ACC112 (cell line): ENCODE measurements at regions not wholly inside any gene's neighbourhood (a gene's known extent, or its start where the extent isn't known, plus 50 kb on each side); places are given as distances from the start of the nearest gene placed in this dataset.
"Not testable (repeated sequence)": the region's sequence is repeated elsewhere in the genome, so short reads cannot be mapped to it uniquely, and the experiment has no call there.

Experiments used
- H2AFZ ChIP-seq: fragments of 200-600 bp; sonication (generic); one replicate; pipeline ENCODE4 v1.6.0; 2017; ENCODE audit warnings: antibody characterized with exemption, low read length; ENCODE audit not compliant: unreplicated experiment
- H3K27ac ChIP-seq: fragments of 200-600 bp; sonication (generic); 2 replicates; pipeline ENCODE4 v1.5.1; 2014; ENCODE audit warnings: low read depth, mild to moderate bottlenecking, antibody characterized with exemption, low read length, moderate library complexity
- H3K27me3 ChIP-seq: fragments of 200-600 bp; sonication (generic); 2 replicates; pipeline ENCODE4 v1.6.1; 2014; ENCODE audit warnings: mild to moderate bottlenecking, antibody characterized with exemption, low read length, moderate library complexity, mixed read lengths; ENCODE audit not compliant: insufficient read depth
- H3K36me3 ChIP-seq: fragments of 200-600 bp; sonication (generic); 2 replicates; pipeline ENCODE4 v1.6.1; 2016; ENCODE audit warnings: mild to moderate bottlenecking, antibody characterized with exemption, low read length, moderate library complexity, mixed read lengths; ENCODE audit not compliant: insufficient read depth
- H3K4me1 ChIP-seq: fragments of 200-600 bp; sonication (generic); one replicate; pipeline ENCODE4 v1.6.1; 2016; ENCODE audit warnings: low read length, mixed read lengths; ENCODE audit not compliant: insufficient read depth, unreplicated experiment, control insufficient read depth
- H3K4me3 ChIP-seq: fragments of 200-600 bp; sonication (generic); 2 replicates; pipeline ENCODE4 v1.5.1; 2014; ENCODE audit warnings: mild to moderate bottlenecking, low read depth, low read length
- H3K79me2 ChIP-seq: fragments of 200-600 bp; sonication (generic); one replicate; pipeline ENCODE4 v1.6.0; 2016; ENCODE audit warnings: low read length; ENCODE audit not compliant: control insufficient read depth, unreplicated experiment, insufficient read depth

GRCh38 chr17:20794532-20794931 lies 215.0 kb downstream of the CDRT15L2 start:
- H3K4me3 ChIP-seq, H3K36me3 ChIP-seq, H2AFZ ChIP-seq, H3K4me1 ChIP-seq, H3K79me2 ChIP-seq, H3K27me3 ChIP-seq, H3K27ac ChIP-seq: not testable (repeated sequence)

- H3K79me2 ChIP-seq: no peaks in the 10 kb centered on the region
- H2AFZ ChIP-seq: no peak overlapping the region
- H3K36me3 ChIP-seq: no peaks in the 10 kb centered on the region
These were observed 217.8 kb downstream of the CDRT15L2 start for GRCh38 chr17:20797292-20797691.

GRCh38 chr17:20800146-20800545 lies 220.6 kb downstream of the CDRT15L2 start:
- no peaks in the 10 kb centered on the region for H3K79me2 ChIP-seq
- no peaks in the 10 kb centered on the region for H3K27me3 ChIP-seq
- no peak overlapping the region for H3K27ac ChIP-seq
- H3K36me3 ChIP-seq: no peaks in the 10 kb centered on the region
- no peak overlapping the region for H2AFZ ChIP-seq
- no peak overlapping the region for H3K4me3 ChIP-seq
- H3K4me1 ChIP-seq: peaks cover 3% of the 10 kb centered on the region

More at GRCh38 chr17:20797292-20797691, 217.8 kb downstream of the CDRT15L2 start:
- Histone ChIP-seq H3K4me3 (no peak overlapping the region), H3K27ac (no peak overlapping the region), H3K4me1 (no peaks in the 10 kb centered on the region), H3K27me3 (no peaks in the 10 kb centered on the region)

- H3K4me3 ChIP-seq: no peak overlapping the region
- H3K27me3 ChIP-seq: no peaks in the 10 kb centered on the region
- H3K79me2 ChIP-seq: no peaks in the 10 kb centered on the region
- no peaks in the 10 kb centered on the region for H3K36me3 ChIP-seq
- no peak overlapping the region for H2AFZ ChIP-seq
- H3K27ac ChIP-seq: no peak overlapping the region
- H3K4me1 ChIP-seq: peaks cover 3% of the 10 kb centered on the region
These were observed 226.2 kb downstream of the CDRT15L2 start for GRCh38 chr17:20805751-20806150.

- not testable (repeated sequence) for H3K4me3 ChIP-seq, H2AFZ ChIP-seq, H3K27ac ChIP-seq, H3K79me2 ChIP-seq, H3K27me3 ChIP-seq, H3K4me1 ChIP-seq, H3K36me3 ChIP-seq
These were observed 228.0 kb downstream of the CDRT15L2 start for GRCh38 chr17:20807566-20807965.

GRCh38 chr17:20815410-20815809 lies 227.4 kb downstream of the USP22 start:
- not testable (repeated sequence) for H3K4me3 ChIP-seq, H3K79me2 ChIP-seq, H3K36me3 ChIP-seq, H2AFZ ChIP-seq, H3K27ac ChIP-seq, H3K27me3 ChIP-seq, H3K4me1 ChIP-seq

GRCh38 chr17:20823905-20824304 lies 218.9 kb downstream of the USP22 start:
- H3K4me1 ChIP-seq: no peaks in the 10 kb centered on the region
- H2AFZ ChIP-seq: no peak overlapping the region
- no peak overlapping the region for H3K27ac ChIP-seq
- H3K36me3 ChIP-seq: no peaks in the 10 kb centered on the region
- H3K79me2 ChIP-seq: no peaks in the 10 kb centered on the region
- no peak overlapping the region for H3K4me3 ChIP-seq
- 0 out of 2 replicates have a peak, but pooled peaks cover 5% of the 10 kb centered on the region for H3K27me3 ChIP-seq

GRCh38 chr17:20825539-20825938 lies 217.3 kb downstream of the USP22 start:
- Histone ChIP-seq H3K27me3 (peaks cover 13% of the 10 kb centered on the region), H3K79me2 (no peaks in the 10 kb centered on the region), H2AFZ (no peak overlapping the region), H3K27ac (no peak overlapping the region), H3K36me3 (no peaks in the 10 kb centered on the region), H3K4me1 (no peaks in the 10 kb centered on the region), H3K4me3 (no peak overlapping the region)

- H3K79me2 ChIP-seq, H3K36me3 ChIP-seq, H2AFZ ChIP-seq, H3K4me1 ChIP-seq, H3K27ac ChIP-seq, H3K4me3 ChIP-seq: not testable (repeated sequence)
- peaks cover 22% of the 10 kb centered on the region for H3K27me3 ChIP-seq
These were observed 202.4 kb downstream of the USP22 start for GRCh38 chr17:20840453-20840852.

- H3K27ac ChIP-seq, H3K4me3 ChIP-seq, H2AFZ ChIP-seq, H3K79me2 ChIP-seq, H3K4me1 ChIP-seq, H3K36me3 ChIP-seq: not testable (repeated sequence)
- H3K27me3 ChIP-seq: peaks cover 22% of the 10 kb centered on the region
These were observed 201.6 kb downstream of the USP22 start for GRCh38 chr17:20840987-20841865.

GRCh38 chr17:20842012-20842411 lies 200.8 kb downstream of the USP22 start:
- not testable (repeated sequence) for H3K4me1 ChIP-seq, H2AFZ ChIP-seq, H3K36me3 ChIP-seq, H3K27ac ChIP-seq, H3K4me3 ChIP-seq, H3K79me2 ChIP-seq
- peaks cover 18% of the 10 kb centered on the region for H3K27me3 ChIP-seq
